Endothelial cell of umbilical vein (primary cell): ENCODE measurements at regions not wholly inside any gene's neighbourhood (a gene's known extent, or its start where the extent isn't known, plus 50 kb on each side); places are given as distances from the start of the nearest gene placed in this dataset.

Experiments
- BruUV-seq: library from RNA; stranded (reverse); fragments of 400-500 nt; replicated peaks from 2 replicates; lab custom pipeline; 2021; lab: Mats Ljungman, UMichigan
- CTCF ChIA-PET: fragments of 300-600, 350-600 bp; sonication (Branson Sonifier 250); formaldehyde crosslinking; loops from one replicate; lab custom pipeline; 2021; ENCODE audit warnings: antibody characterized with exemption, inconsistent platforms; lab: Charles Lee
- POLR2A ChIA-PET: fragments of 300-600, 350-600 bp; sonication (Branson Sonifier 250); formaldehyde crosslinking; loops from one replicate; lab custom pipeline; 2021; ENCODE audit warnings: antibody characterized with exemption, inconsistent platforms; lab: Charles Lee
- DNase-seq: peaks from one replicate; pipeline ENCODE4 v3.0.0-alpha.2; 2011; ENCODE audit warnings: low read depth, low spot score
- FAIRE-seq: peaks from 2 replicates; lab custom pipeline; 2011; peaks lifted over from hg19 to GRCh38; lab: Jason Lieb, UNC
- H2AFZ ChIP-seq: 2 replicates; pipeline ENCODE4 v1.6.0; 2012; ENCODE audit warnings: low read depth, low read length, control low read depth, inconsistent platforms
- H3K27ac ChIP-seq: 2 replicates; pipeline ENCODE4 v1.5.1; 2011; ENCODE audit warnings: low read depth, mild to moderate bottlenecking, control low read depth, low read length, moderate library complexity; ENCODE audit not compliant: insufficient read depth
- H3K27me3 ChIP-seq, 2 experiments: 2 replicates each; pipeline versions ENCODE4 v1.6.0 to v1.6.1; 2011; ENCODE audit warnings: low read length in 2 of 2, mixed read lengths in 1 of 2; ENCODE audit not compliant: control insufficient read depth in 2 of 2, insufficient read depth in 2 of 2
- H3K36me3 ChIP-seq, 2 experiments: 2 replicates in 1 of 2; 3 replicates in 1 of 2; pipeline ENCODE4 v1.5.1; 2011; ENCODE audit warnings: low read length in 2 of 2, mild to moderate bottlenecking in 1 of 2, moderate library complexity in 1 of 2; ENCODE audit not compliant: control insufficient read depth in 2 of 2, insufficient read depth in 2 of 2; ENCODE audit errors: extremely low read depth in 1 of 2
- H3K4me1 ChIP-seq: 3 replicates; pipeline ENCODE4 v1.5.1; 2011; ENCODE audit warnings: mild to moderate bottlenecking, low read length; ENCODE audit not compliant: control insufficient read depth, insufficient read depth; ENCODE audit errors: extremely low read depth
- H3K4me2 ChIP-seq: 2 replicates; pipeline ENCODE4 v1.6.1; 2011; ENCODE audit warnings: low read length, control low read depth, mixed read lengths; ENCODE audit not compliant: insufficient read depth
- H3K4me3 ChIP-seq, 3 experiments: fragments of 200-600 bp in 1 of 3; sonication (generic), shearing (Covaris generic) in 1 of 3; replicated peaks in 1 of 3; 2 replicates each; pipeline ENCODE4 v1.5.1; 2011 to 2016; ENCODE audit warnings: control low read depth in 3 of 3, low read length in 3 of 3, mild to moderate bottlenecking in 2 of 3, inconsistent platforms in 1 of 3, low read depth in 1 of 3, moderate library complexity in 1 of 3; ENCODE audit not compliant: insufficient read depth in 1 of 3
- H3K79me2 ChIP-seq: 2 replicates; pipeline ENCODE4 v1.6.0; 2012; ENCODE audit warnings: low read length, inconsistent platforms; ENCODE audit not compliant: control insufficient read depth, insufficient read depth
- H3K9ac ChIP-seq: replicated peaks from 2 replicates; pipeline ENCODE3; 2011; ENCODE audit warnings: low read length, control low read depth; ENCODE audit not compliant: insufficient read depth; ENCODE audit errors: extremely low read depth
- H3K9me1 ChIP-seq: replicated peaks from 3 replicates; pipeline ENCODE4 v1.6.0; 2011; ENCODE audit warnings: mild to moderate bottlenecking, low read length; ENCODE audit not compliant: control insufficient read depth, insufficient read depth; ENCODE audit errors: extremely low read depth
- H3K9me3 ChIP-seq: replicated peaks from 2 replicates; pipeline ENCODE4 v1.5.1; 2012; ENCODE audit warnings: low read length, inconsistent platforms; ENCODE audit not compliant: control insufficient read depth, insufficient read depth
- H4K20me1 ChIP-seq: replicated peaks from 2 replicates; pipeline ENCODE3; 2011; ENCODE audit warnings: mild to moderate bottlenecking, low read length; ENCODE audit not compliant: control insufficient read depth, insufficient read depth; ENCODE audit errors: extremely low read depth
- CTCF ChIP-seq, 2 donors: IDR thresholded peaks; 1 replicate in 1 of 2; 2 replicates in 1 of 2; pipeline ENCODE4 v1.5.1; 2011; ENCODE audit warnings: low read length in 2 of 2, mild to moderate bottlenecking in 2 of 2, moderate library complexity in 2 of 2, control low read depth in 1 of 2, inconsistent platforms in 1 of 2, low read depth in 1 of 2; ENCODE audit not compliant: insufficient read depth in 1 of 2; ENCODE audit errors: extremely low read depth in 1 of 2
- EZH2 ChIP-seq: IDR thresholded peaks from 2 replicates; pipeline ENCODE4 v1.6.1; 2012; ENCODE audit warnings: borderline replicate concordance, low read depth, mild to moderate bottlenecking, moderate library complexity, low read length, inconsistent platforms; ENCODE audit not compliant: severe bottlenecking
- FOS ChIP-seq: IDR thresholded peaks from 2 replicates; pipeline ENCODE4 v1.6.1; 2011; ENCODE audit warnings: mild to moderate bottlenecking, low read length, moderate library complexity, borderline replicate concordance; ENCODE audit not compliant: insufficient read depth
- GATA2 ChIP-seq: IDR thresholded peaks from 2 replicates; pipeline ENCODE4 v1.7.0; 2011; ENCODE audit warnings: low read depth, mild to moderate bottlenecking, moderate library complexity, mixed read lengths, low read length; ENCODE audit not compliant: insufficient read length, insufficient read depth
- JUN ChIP-seq: IDR thresholded peaks from 2 replicates; pipeline ENCODE4 v1.6.1; 2011; ENCODE audit warnings: borderline replicate concordance, low read depth; ENCODE audit not compliant: insufficient read length, insufficient read depth
- MAX ChIP-seq: IDR thresholded peaks from 2 replicates; pipeline ENCODE4 v1.6.1; 2011; ENCODE audit not compliant: insufficient read depth, insufficient read length
- MYC ChIP-seq: IDR thresholded peaks from one replicate; pipeline ENCODE4 v1.6.1; 2011; ENCODE audit warnings: mild to moderate bottlenecking, low read depth, low read length
- POLR2A ChIP-seq: IDR thresholded peaks from 2 replicates; pipeline ENCODE4 v1.6.1; 2012; ENCODE audit warnings: low read depth, mild to moderate bottlenecking, control low read depth, low read length
- POLR2AphosphoS5 ChIP-seq: IDR thresholded peaks from 2 replicates; pipeline ENCODE4 v1.6.1; 2012; ENCODE audit warnings: low read depth, mild to moderate bottlenecking, control low read depth, low read length, moderate library complexity; ENCODE audit not compliant: insufficient read depth
- dilution Hi-C: fragments of 300-500 bp; cut with MboI; formaldehyde crosslinking; loops from one replicate; pipeline ENCODE4 v1.15.0; 2019; ENCODE audit warnings: low sequenced_read_pairs; ENCODE audit not compliant: extremely low pct_ligation_motif_present
- intact Hi-C: fragments of 100-400 bp; cut with micrococcal nuclease; formaldehyde crosslinking; loops from one replicate; pipeline ENCODE4 v1.10.0; 2022

DNA sequence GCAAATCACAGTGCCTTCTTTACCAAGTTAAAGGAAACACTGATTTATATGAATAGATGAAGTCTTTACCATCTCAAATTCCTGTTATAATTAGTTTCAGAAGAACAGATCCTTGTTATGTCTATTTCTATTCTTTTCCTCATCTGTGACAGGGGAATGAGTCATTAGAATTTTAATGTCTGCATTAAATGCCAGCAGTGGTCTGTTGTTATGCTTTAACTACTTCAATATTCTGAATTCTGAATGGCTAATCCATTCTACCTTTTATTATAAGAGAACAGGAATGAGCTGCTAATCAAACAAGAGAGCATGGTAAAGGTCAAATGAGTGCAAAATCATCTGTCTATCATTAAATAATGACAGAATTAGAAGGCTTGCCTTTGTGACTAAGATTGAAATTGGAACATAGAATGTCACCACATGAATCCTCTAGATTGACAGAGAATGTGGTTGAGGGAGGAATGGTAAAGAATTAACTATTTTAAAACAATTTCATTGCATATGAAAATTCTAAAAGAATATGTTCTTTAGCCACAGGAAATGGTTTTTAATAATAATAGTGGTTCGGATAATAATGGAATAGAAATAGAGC lies 935.5 kb downstream of the ADGRL3 start:
- ChIA-PET POLR2A (no interaction called here), CTCF (no interaction called here)
- intact Hi-C loops, result no loop called here
- Histone ChIP-seq H3K4me1 (no peaks in the 10 kb centered on the region), H3K27me3 (no peaks in the 10 kb centered on the region), H3K4me2 (no peak overlapping the region), H3K9me1 (no peaks in the 10 kb centered on the region), H2AFZ (no peak overlapping the region), H3K27ac (no peak overlapping the region), H3K4me3 (no peak overlapping the region), H4K20me1 (no peaks in the 10 kb centered on the region), H3K79me2 (no peaks in the 10 kb centered on the region), H3K36me3 (no peaks in the 10 kb centered on the region), H3K9ac (no peak overlapping the region), H3K9me3 (peaks cover 6% of the 10 kb centered on the region)
- dilution Hi-C loops, result no loop called here
- FAIRE-seq (no peak), DNase-seq (no peak)
- no TSS peak for BruUV-seq
- no peak for TF ChIP-seq JUN
- no peak for TF ChIP-seq FOS
- TF ChIP-seq POLR2AphosphoS5, result no peak
- no peak for TF ChIP-seq POLR2A
- no peak for TF ChIP-seq CTCF (IDR thresholded peaks at IDR 0.05; ENCODE audit: extremely low read depth in 1 of 2, insufficient read depth in 1 of 2, low read depth in 1 of 2, low read length in 2 of 2)
- no peak for TF ChIP-seq MAX
- TF ChIP-seq GATA2, result no peak
- TF ChIP-seq MYC, result no peak
- TF ChIP-seq EZH2, result no peak
